ENCODE measurements at regions not wholly inside any gene's neighbourhood (a gene's known extent, or its start where the extent isn't known, plus 50 kb on each side); places are given as distances from the start of the nearest gene placed in this dataset.

GRCh38 chr3:177589911-177590381, 392.7 kb upstream of the TBL1XR1 start:
- Histone ChIP-seq H3K27ac (ENCODE audit: low read depth, low read length) (no peak overlapping the region), H3K27me3 (ENCODE audit: control insufficient read depth in 1 of 2, insufficient read depth in 2 of 2, low read length in 2 of 2) (no peaks in the 10 kb centered on the region), H3K9ac (ENCODE audit: low read depth in 1 of 2, low read length in 2 of 2) (no peak overlapping the region), H3K9me3 (ENCODE audit: control insufficient read depth in 1 of 2, low read length in 2 of 2) (no peaks in the 10 kb centered on the region), H3K4me1 (ENCODE audit: control insufficient read depth in 1 of 2, insufficient read depth in 2 of 2, low read length in 2 of 2) (peaks cover 3 to 6% of the 10 kb centered on the region in 2 donors), H3K36me3 (ENCODE audit: control insufficient read depth in 1 of 2, insufficient read depth in 2 of 2, low read length in 2 of 2) (no peaks in the 10 kb centered on the region), H3K4me3 (ENCODE audit: low read depth in 1 of 2, low read length in 2 of 2) (no peak overlapping the region)

GRCh38 chr3:177590826-177591225, 393.5 kb upstream of the TBL1XR1 start:
- Histone ChIP-seq H3K27ac (ENCODE audit: low read depth, low read length) (no peak overlapping the region), H3K4me3 (ENCODE audit: low read depth in 1 of 2, low read length in 2 of 2) (no peak overlapping the region), H3K9me3 (ENCODE audit: control insufficient read depth in 1 of 2, low read length in 2 of 2) (no peaks in the 10 kb centered on the region), H3K4me1 (ENCODE audit: control insufficient read depth in 1 of 2, insufficient read depth in 2 of 2, low read length in 2 of 2) (peaks cover 3 to 9% of the 10 kb centered on the region in 2 donors), H3K36me3 (ENCODE audit: control insufficient read depth in 1 of 2, insufficient read depth in 2 of 2, low read length in 2 of 2) (no peaks in the 10 kb centered on the region), H3K27me3 (ENCODE audit: control insufficient read depth in 1 of 2, insufficient read depth in 2 of 2, low read length in 2 of 2) (no peaks in the 10 kb centered on the region), H3K9ac (ENCODE audit: low read depth in 1 of 2, low read length in 2 of 2) (no peak overlapping the region)

GRCh38 chr3:177591379-177591778, 394.1 kb upstream of the TBL1XR1 start:
- H3K36me3 ChIP-seq (ENCODE audit: control insufficient read depth in 1 of 2, insufficient read depth in 2 of 2, low read length in 2 of 2) = no peaks in the 10 kb centered on the region
- no peaks in the 10 kb centered on the region for H3K9me3 ChIP-seq (ENCODE audit: control insufficient read depth in 1 of 2, low read length in 2 of 2)
- no peak overlapping the region for H3K27ac ChIP-seq (ENCODE audit: low read depth, low read length)
- H3K4me1 ChIP-seq (ENCODE audit: control insufficient read depth in 1 of 2, insufficient read depth in 2 of 2, low read length in 2 of 2) = peaks cover 3 to 15% of the 10 kb centered on the region in 2 donors
- no peak overlapping the region for H3K9ac ChIP-seq (ENCODE audit: low read depth in 1 of 2, low read length in 2 of 2)
- no peak overlapping the region for H3K4me3 ChIP-seq (ENCODE audit: low read depth in 1 of 2, low read length in 2 of 2)
- H3K27me3 ChIP-seq (ENCODE audit: control insufficient read depth in 1 of 2, insufficient read depth in 2 of 2, low read length in 2 of 2) = no peaks in the 10 kb centered on the region

- peaks cover 24 to 37% of the 10 kb centered on the region in 2 donors for H3K4me1 ChIP-seq (ENCODE audit: control insufficient read depth in 1 of 2, insufficient read depth in 2 of 2, low read length in 2 of 2)
- H3K27ac ChIP-seq (ENCODE audit: low read depth, low read length) = no peak overlapping the region
- no peaks in the 10 kb centered on the region for H3K9me3 ChIP-seq (ENCODE audit: control insufficient read depth in 1 of 2, low read length in 2 of 2)
- H3K27me3 ChIP-seq (ENCODE audit: control insufficient read depth in 1 of 2, insufficient read depth in 2 of 2, low read length in 2 of 2) = no peaks in the 10 kb centered on the region
- no peak overlapping the region for H3K4me3 ChIP-seq (ENCODE audit: low read depth in 1 of 2, low read length in 2 of 2)
- H3K36me3 ChIP-seq (ENCODE audit: control insufficient read depth in 1 of 2, insufficient read depth in 2 of 2, low read length in 2 of 2) = no peaks in the 10 kb centered on the region
- no peak overlapping the region for H3K9ac ChIP-seq (ENCODE audit: low read depth in 1 of 2, low read length in 2 of 2)
Observed at GRCh38 chr3:177594096-177594495, 396.8 kb upstream of the TBL1XR1 start.

GRCh38 chr3:177595530-177596188, 398.4 kb upstream of the TBL1XR1 start:
- no peaks in the 10 kb centered on the region for H3K9me3 ChIP-seq (ENCODE audit: control insufficient read depth in 1 of 2, low read length in 2 of 2)
- no peak overlapping the region for H3K4me3 ChIP-seq (ENCODE audit: low read depth in 1 of 2, low read length in 2 of 2)
- no peaks in the 10 kb centered on the region for H3K36me3 ChIP-seq (ENCODE audit: control insufficient read depth in 1 of 2, insufficient read depth in 2 of 2, low read length in 2 of 2)
- H3K9ac ChIP-seq (ENCODE audit: low read depth in 1 of 2, low read length in 2 of 2) = no peak overlapping the region
- no peak overlapping the region for H3K27ac ChIP-seq (ENCODE audit: low read depth, low read length)
- H3K27me3 ChIP-seq (ENCODE audit: control insufficient read depth in 1 of 2, insufficient read depth in 2 of 2, low read length in 2 of 2) = no peaks in the 10 kb centered on the region
- peaks cover 21 to 37% of the 10 kb centered on the region in 2 donors for H3K4me1 ChIP-seq (ENCODE audit: control insufficient read depth in 1 of 2, insufficient read depth in 2 of 2, low read length in 2 of 2)

- Histone ChIP-seq H3K4me3 (ENCODE audit: low read depth in 1 of 2, low read length in 2 of 2) (no peak overlapping the region), H3K36me3 (ENCODE audit: control insufficient read depth in 1 of 2, insufficient read depth in 2 of 2, low read length in 2 of 2) (no peaks in the 10 kb centered on the region), H3K27me3 (ENCODE audit: control insufficient read depth in 1 of 2, insufficient read depth in 2 of 2, low read length in 2 of 2) (no peaks in the 10 kb centered on the region), H3K27ac (ENCODE audit: low read depth, low read length) (no peak overlapping the region), H3K4me1 (ENCODE audit: control insufficient read depth in 1 of 2, insufficient read depth in 2 of 2, low read length in 2 of 2) (peaks cover 21 to 37% of the 10 kb centered on the region in 2 donors), H3K9ac (ENCODE audit: low read depth in 1 of 2, low read length in 2 of 2) (no peak overlapping the region), H3K9me3 (ENCODE audit: control insufficient read depth in 1 of 2, low read length in 2 of 2) (no peaks in the 10 kb centered on the region)
Observed at GRCh38 chr3:177596248-177596815, 399.1 kb upstream of the TBL1XR1 start.

GRCh38 chr3:177596816-177597271, 399.6 kb upstream of the TBL1XR1 start:
- Histone ChIP-seq H3K27me3 (ENCODE audit: control insufficient read depth in 1 of 2, insufficient read depth in 2 of 2, low read length in 2 of 2) (no peaks in the 10 kb centered on the region), H3K27ac (ENCODE audit: low read depth, low read length) (no peak overlapping the region), H3K36me3 (ENCODE audit: control insufficient read depth in 1 of 2, insufficient read depth in 2 of 2, low read length in 2 of 2) (no peaks in the 10 kb centered on the region), H3K4me3 (ENCODE audit: low read depth in 1 of 2, low read length in 2 of 2) (no peak overlapping the region), H3K4me1 (ENCODE audit: control insufficient read depth in 1 of 2, insufficient read depth in 2 of 2, low read length in 2 of 2) (peaks cover 21 to 32% of the 10 kb centered on the region in 2 donors), H3K9me3 (ENCODE audit: control insufficient read depth in 1 of 2, low read length in 2 of 2) (no peaks in the 10 kb centered on the region), H3K9ac (ENCODE audit: low read depth in 1 of 2, low read length in 2 of 2) (no peak overlapping the region)

GRCh38 chr3:177597311-177598096, 400.2 kb upstream of the TBL1XR1 start:
- peak overlapping the region; percentile 33 for H3K27ac ChIP-seq (ENCODE audit: low read depth, low read length)
- H3K9me3 ChIP-seq (ENCODE audit: control insufficient read depth in 1 of 2, low read length in 2 of 2) = no peaks in the 10 kb centered on the region
- no peak overlapping the region for H3K9ac ChIP-seq (ENCODE audit: low read depth in 1 of 2, low read length in 2 of 2)
- H3K36me3 ChIP-seq (ENCODE audit: control insufficient read depth in 1 of 2, insufficient read depth in 2 of 2, low read length in 2 of 2) = no peaks in the 10 kb centered on the region
- peaks cover 21 to 38% of the 10 kb centered on the region in 2 donors for H3K4me1 ChIP-seq (ENCODE audit: control insufficient read depth in 1 of 2, insufficient read depth in 2 of 2, low read length in 2 of 2)
- no peaks in the 10 kb centered on the region for H3K27me3 ChIP-seq (ENCODE audit: control insufficient read depth in 1 of 2, insufficient read depth in 2 of 2, low read length in 2 of 2)
- no peak overlapping the region for H3K4me3 ChIP-seq (ENCODE audit: low read depth in 1 of 2, low read length in 2 of 2)

GRCh38 chr3:177598097-177598833, 401.0 kb upstream of the TBL1XR1 start:
- no peak overlapping the region for H3K4me3 ChIP-seq (ENCODE audit: low read depth in 1 of 2, low read length in 2 of 2)
- H3K4me1 ChIP-seq (ENCODE audit: control insufficient read depth in 1 of 2, insufficient read depth in 2 of 2, low read length in 2 of 2) = peaks cover 21 to 46% of the 10 kb centered on the region in 2 donors
- H3K9ac ChIP-seq (ENCODE audit: low read depth in 1 of 2, low read length in 2 of 2) = no peak overlapping the region
- H3K9me3 ChIP-seq (ENCODE audit: control insufficient read depth in 1 of 2, low read length in 2 of 2) = no peaks in the 10 kb centered on the region
- H3K27ac ChIP-seq (ENCODE audit: low read depth, low read length) = peak overlapping the region; percentile 24
- no peaks in the 10 kb centered on the region for H3K27me3 ChIP-seq (ENCODE audit: control insufficient read depth in 1 of 2, insufficient read depth in 2 of 2, low read length in 2 of 2)
- H3K36me3 ChIP-seq (ENCODE audit: control insufficient read depth in 1 of 2, insufficient read depth in 2 of 2, low read length in 2 of 2) = no peaks in the 10 kb centered on the region

Measured in duodenal mucosa (tissue), 2 donors.